K562 (cell line): ENCODE measurements at regions not wholly inside any gene's neighbourhood (a gene's known extent, or its start where the extent isn't known, plus 50 kb on each side); places are given as distances from the start of the nearest gene placed in this dataset.

Experiments used
- BACH1 ChIP-seq: fragments of 200-800 bp; sonication (Bioruptor generic); IDR thresholded peaks from 2 replicates; pipeline ENCODE4 v1.6.1; 2016; ENCODE audit warnings: missing genetic modification characterization, missing compliant biosample characterization
- CEBPG ChIP-seq, 3 experiments: fragments of 200-800 bp in 1 of 3; sonication (Bioruptor generic) in 1 of 3; sonication (generic) in 1 of 3; formaldehyde crosslinking in 1 of 3; IDR thresholded peaks in 2 of 3; conservative IDR thresholded peaks in 1 of 3; 2 replicates each; pipeline versions ENCODE4 v1.6.1 to v1.8.0; 2016 to 2022; ENCODE audit warnings: missing compliant biosample characterization in 2 of 3, missing genetic modification characterization in 2 of 3, mild to moderate bottlenecking in 1 of 3, missing genetic modification reagents in 1 of 3
- KLF6 ChIP-seq: fragments of 250-450 bp; sonication (Bioruptor Pico); IDR thresholded peaks from 2 replicates; pipeline ENCODE4 v1.4.0; 2020; ENCODE audit warnings: mild to moderate bottlenecking, moderate library complexity, borderline replicate concordance
- L3MBTL2 ChIP-seq: fragments of 450-650 bp; IDR thresholded peaks from 2 replicates; pipeline ENCODE4 v1.6.1; 2016; ENCODE audit warnings: mild to moderate bottlenecking, moderate library complexity
- NR0B1 ChIP-seq: fragments of 450-650 bp; IDR thresholded peaks from one replicate; pipeline ENCODE4 v1.6.1; 2018; ENCODE audit warnings: mild to moderate bottlenecking, moderate library complexity; ENCODE audit not compliant: partially characterized antibody
- NR4A1 ChIP-seq, 2 experiments: fragments of 250-450 bp in 1 of 2; fragments of 450-650 bp in 1 of 2; sonication (Bioruptor Pico) in 1 of 2; IDR thresholded peaks; 2 replicates each; pipeline versions ENCODE4 v1.4.0 to v1.6.1; 2016 to 2020; ENCODE audit warnings: mild to moderate bottlenecking in 2 of 2, missing compliant biosample characterization in 1 of 2, missing genetic modification characterization in 1 of 2, moderate library complexity in 1 of 2
- NRF1 ChIP-seq, 2 experiments: fragments of 450-650 bp; IDR thresholded peaks in 1 of 2; conservative IDR thresholded peaks in 1 of 2; 2 replicates each; pipeline ENCODE4 v1.6.1; 2014; ENCODE audit warnings: mild to moderate bottlenecking in 2 of 2
- POLR2AphosphoS5 ChIP-seq: IDR thresholded peaks from 2 replicates; pipeline ENCODE4 v1.6.1; 2011; ENCODE audit warnings: mild to moderate bottlenecking, low read depth, low read length, moderate library complexity; ENCODE audit not compliant: control insufficient read depth, insufficient read depth
- POLR2H ChIP-seq: IDR thresholded peaks from 2 replicates; pipeline ENCODE4 v1.6.1; 2016; ENCODE audit warnings: missing genetic modification characterization, low read depth, mild to moderate bottlenecking, control low read depth, missing compliant biosample characterization, moderate library complexity
- PRPF4 ChIP-seq: fragments of 200-400 bp; formaldehyde crosslinking; IDR thresholded peaks from one replicate; pipeline ENCODE4 v1.6.1; 2017; ENCODE audit warnings: low read length, low read depth, mild to moderate bottlenecking; ENCODE audit not compliant: insufficient read depth, poor library complexity, severe bottlenecking
- PYGO2 ChIP-seq: fragments of 450-650 bp; IDR thresholded peaks from 2 replicates; pipeline ENCODE4 v1.6.1; 2016; ENCODE audit warnings: mild to moderate bottlenecking, missing genetic modification characterization, moderate library complexity, missing compliant biosample characterization
- SMAD4 ChIP-seq: fragments of 250-450 bp; sonication (Bioruptor Pico); conservative IDR thresholded peaks from 2 replicates; pipeline ENCODE4 v1.8.0; 2021; ENCODE audit warnings: inconsistent platforms, mild to moderate bottlenecking, moderate library complexity
- TCF7L2 ChIP-seq: fragments of 150-350 bp; IDR thresholded peaks from 2 replicates; pipeline ENCODE4 v1.6.1; 2016; ENCODE audit warnings: low read depth, mild to moderate bottlenecking, low read length, moderate library complexity
- ZFP30 ChIP-seq: fragments of 250-450 bp; sonication (Bioruptor Pico); IDR thresholded peaks from 2 replicates; pipeline ENCODE4 v1.8.0; 2022; ENCODE audit warnings: moderate library complexity, mild to moderate bottlenecking, inconsistent platforms, borderline replicate concordance
- ZNF121 ChIP-seq: sonication (generic); formaldehyde crosslinking; conservative IDR thresholded peaks from 2 replicates; pipeline ENCODE4 v1.8.0; 2022; ENCODE audit warnings: missing genetic modification reagents
- ZNF165 ChIP-seq: fragments of 250-450 bp; sonication (Bioruptor Pico); IDR thresholded peaks from 2 replicates; pipeline ENCODE4 v1.4.0; 2020; ENCODE audit warnings: borderline replicate concordance
- ZNF57 ChIP-seq: fragments of 450-650 bp; formaldehyde crosslinking; IDR thresholded peaks from 2 replicates; pipeline ENCODE4 v1.4.0; 2020; ENCODE audit warnings: mild to moderate bottlenecking, moderate library complexity
- TF ChIP-seq, protein P1 (sequence below): fragments of 250-450 bp; sonication (Bioruptor Pico); IDR thresholded peaks from 2 replicates; pipeline ENCODE4 v1.5.0; 2020; ENCODE audit warnings: mild to moderate bottlenecking, borderline replicate concordance
- TF ChIP-seq, protein P2 (sequence below), 2 experiments: fragments of 450-650 bp in 1 of 2; sonication (generic) in 1 of 2; formaldehyde crosslinking; conservative IDR thresholded peaks; 2 replicates each; pipeline versions ENCODE4 v1.4.0 to v1.8.1; 2020 to 2022; ENCODE audit warnings: mild to moderate bottlenecking in 1 of 2, missing genetic modification reagents in 1 of 2
- TF ChIP-seq, protein P3 (sequence below): fragments of 250-450 bp; sonication (Bioruptor Pico); IDR thresholded peaks from 2 replicates; pipeline ENCODE4 v1.6.1; 2021; ENCODE audit warnings: mild to moderate bottlenecking

DNA sequence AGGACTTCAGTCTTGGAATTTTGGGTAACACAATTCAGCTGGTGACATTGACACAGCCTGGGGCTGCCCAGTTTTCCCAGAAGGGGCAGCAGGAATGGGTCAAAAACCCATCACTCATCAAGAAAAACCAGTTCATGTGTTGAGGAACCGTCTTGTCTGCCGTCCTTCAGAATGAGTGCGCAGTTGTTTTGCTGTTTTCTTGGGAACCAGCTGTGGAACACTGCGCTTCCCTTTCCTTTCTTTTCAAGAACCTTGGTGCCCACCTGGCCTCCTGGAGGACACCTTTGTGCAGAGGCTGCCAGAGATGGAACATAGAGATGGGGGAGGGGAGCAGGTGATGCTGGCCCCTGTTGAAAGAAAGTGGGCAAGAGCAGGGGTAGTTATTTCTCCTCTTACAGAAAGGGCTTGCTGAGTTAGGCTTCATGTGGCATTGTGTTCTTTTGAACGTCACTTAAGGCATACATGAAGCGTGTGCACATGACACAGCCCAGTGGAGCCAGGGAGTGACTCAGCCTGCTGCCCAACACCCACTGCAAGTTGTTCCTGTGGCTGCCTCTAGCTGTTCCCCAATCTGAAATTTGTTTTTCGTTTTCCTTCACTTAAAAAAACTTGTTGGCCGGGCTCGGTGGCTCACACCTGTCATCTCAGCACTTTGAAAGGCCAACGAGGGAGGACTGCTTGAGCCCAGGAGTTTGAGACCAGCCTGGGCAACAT is 87.4 kb upstream of the TNS3 start (continued):
- 0 out of 2 replicates have a peak, but pooled peaks have one; percentile 34 for TF ChIP-seq SMAD4 (CRISPR knock-in tag)
- TF ChIP-seq ZFP30 (CRISPR knock-in tag), result no peak
- TF ChIP-seq L3MBTL2, result peak; percentile 76
- TF ChIP-seq NRF1 (conservative IDR thresholded peaks at IDR 0.05 in 1 of 2, IDR thresholded peaks at IDR 0.05 in 1 of 2), result 0 out of 4 replicates have a peak, but pooled peaks of 1 of the 2 experiments have one; percentile 12
- no peak for TF ChIP-seq CEBPG (CRISPR knock-in tag; IDR thresholded peaks at IDR 0.05)
- no peak for TF ChIP-seq CEBPG (tag; conservative IDR thresholded peaks at IDR 0.05 in 1 of 2, IDR thresholded peaks at IDR 0.05 in 1 of 2)
- TF ChIP-seq NR4A1 (CRISPR knock-in tag; IDR thresholded peaks at IDR 0.05), result no peak
- 0 out of 2 replicates have a peak, but pooled peaks have one; percentile 49 for TF ChIP-seq NR4A1 (tag; IDR thresholded peaks at IDR 0.05)
- TF ChIP-seq BACH1 (tag), result peak; percentile 29; the same call in 1 of the 2 replicates
- no peak for TF ChIP-seq ZNF57 (CRISPR knock-in tag)
- TF ChIP-seq NR0B1, result no peak
- TF ChIP-seq TCF7L2, result no peak
- TF ChIP-seq, protein P1, sequence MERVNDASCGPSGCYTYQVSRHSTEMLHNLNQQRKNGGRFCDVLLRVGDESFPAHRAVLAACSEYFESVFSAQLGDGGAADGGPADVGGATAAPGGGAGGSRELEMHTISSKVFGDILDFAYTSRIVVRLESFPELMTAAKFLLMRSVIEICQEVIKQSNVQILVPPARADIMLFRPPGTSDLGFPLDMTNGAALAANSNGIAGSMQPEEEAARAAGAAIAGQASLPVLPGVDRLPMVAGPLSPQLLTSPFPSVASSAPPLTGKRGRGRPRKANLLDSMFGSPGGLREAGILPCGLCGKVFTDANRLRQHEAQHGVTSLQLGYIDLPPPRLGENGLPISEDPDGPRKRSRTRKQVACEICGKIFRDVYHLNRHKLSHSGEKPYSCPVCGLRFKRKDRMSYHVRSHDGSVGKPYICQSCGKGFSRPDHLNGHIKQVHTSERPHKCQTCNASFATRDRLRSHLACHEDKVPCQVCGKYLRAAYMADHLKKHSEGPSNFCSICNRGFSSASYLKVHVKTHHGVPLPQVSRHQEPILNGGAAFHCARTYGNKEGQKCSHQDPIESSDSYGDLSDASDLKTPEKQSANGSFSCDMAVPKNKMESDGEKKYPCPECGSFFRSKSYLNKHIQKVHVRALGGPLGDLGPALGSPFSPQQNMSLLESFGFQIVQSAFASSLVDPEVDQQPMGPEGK (CRISPR knock-in tag), result no peak
- TF ChIP-seq KLF6 (CRISPR knock-in tag), result no peak
- TF ChIP-seq, protein P2, sequence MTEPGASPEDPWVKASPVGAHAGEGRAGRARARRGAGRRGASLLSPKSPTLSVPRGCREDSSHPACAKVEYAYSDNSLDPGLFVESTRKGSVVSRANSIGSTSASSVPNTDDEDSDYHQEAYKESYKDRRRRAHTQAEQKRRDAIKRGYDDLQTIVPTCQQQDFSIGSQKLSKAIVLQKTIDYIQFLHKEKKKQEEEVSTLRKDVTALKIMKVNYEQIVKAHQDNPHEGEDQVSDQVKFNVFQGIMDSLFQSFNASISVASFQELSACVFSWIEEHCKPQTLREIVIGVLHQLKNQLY (CRISPR knock-in tag; conservative IDR thresholded peaks at IDR 0.05), result no peak
- TF ChIP-seq, protein P3, sequence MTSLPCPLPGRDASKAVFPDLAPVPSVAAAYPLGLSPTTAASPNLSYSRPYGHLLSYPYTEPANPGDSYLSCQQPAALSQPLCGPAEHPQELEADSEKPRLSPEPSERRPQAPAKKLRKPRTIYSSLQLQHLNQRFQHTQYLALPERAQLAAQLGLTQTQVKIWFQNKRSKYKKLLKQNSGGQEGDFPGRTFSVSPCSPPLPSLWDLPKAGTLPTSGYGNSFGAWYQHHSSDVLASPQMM (CRISPR knock-in tag), result no peak
- no peak for TF ChIP-seq POLR2H
- peak; percentile 9; the same call in 1 of the 2 replicates for TF ChIP-seq PYGO2 (tag)
- no peak for TF ChIP-seq ZNF121
- no peak for TF ChIP-seq POLR2AphosphoS5
- TF ChIP-seq PRPF4, result no peak
- TF ChIP-seq ZNF165, result no peak
